ENCODE measurements at regions not wholly inside any gene's neighbourhood (a gene's known extent, or its start where the extent isn't known, plus 50 kb on each side); places are given as distances from the start of the nearest gene placed in this dataset.

DNA sequence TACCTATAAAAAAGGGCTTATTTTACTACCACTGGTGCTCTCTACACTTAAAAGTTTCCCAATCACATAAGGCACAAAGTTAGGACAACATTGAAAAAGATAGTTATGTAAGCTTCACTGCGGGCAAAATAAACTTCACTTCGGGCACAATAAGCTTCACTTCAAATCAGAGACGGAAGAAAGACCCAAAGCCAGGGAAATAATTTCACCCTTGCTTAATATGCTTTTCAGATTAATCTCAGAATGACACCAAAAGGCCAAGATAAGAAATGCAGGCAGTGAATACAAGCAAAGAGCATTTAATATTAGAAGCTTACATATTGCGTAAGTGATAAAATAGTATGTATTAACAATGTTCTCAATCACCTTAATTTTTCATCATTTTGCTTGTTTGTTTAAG, 444.2 kb downstream of the SETD4 start:
- TF ChIP-seq, protein P1, sequence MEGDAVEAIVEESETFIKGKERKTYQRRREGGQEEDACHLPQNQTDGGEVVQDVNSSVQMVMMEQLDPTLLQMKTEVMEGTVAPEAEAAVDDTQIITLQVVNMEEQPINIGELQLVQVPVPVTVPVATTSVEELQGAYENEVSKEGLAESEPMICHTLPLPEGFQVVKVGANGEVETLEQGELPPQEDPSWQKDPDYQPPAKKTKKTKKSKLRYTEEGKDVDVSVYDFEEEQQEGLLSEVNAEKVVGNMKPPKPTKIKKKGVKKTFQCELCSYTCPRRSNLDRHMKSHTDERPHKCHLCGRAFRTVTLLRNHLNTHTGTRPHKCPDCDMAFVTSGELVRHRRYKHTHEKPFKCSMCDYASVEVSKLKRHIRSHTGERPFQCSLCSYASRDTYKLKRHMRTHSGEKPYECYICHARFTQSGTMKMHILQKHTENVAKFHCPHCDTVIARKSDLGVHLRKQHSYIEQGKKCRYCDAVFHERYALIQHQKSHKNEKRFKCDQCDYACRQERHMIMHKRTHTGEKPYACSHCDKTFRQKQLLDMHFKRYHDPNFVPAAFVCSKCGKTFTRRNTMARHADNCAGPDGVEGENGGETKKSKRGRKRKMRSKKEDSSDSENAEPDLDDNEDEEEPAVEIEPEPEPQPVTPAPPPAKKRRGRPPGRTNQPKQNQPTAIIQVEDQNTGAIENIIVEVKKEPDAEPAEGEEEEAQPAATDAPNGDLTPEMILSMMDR (IDR thresholded peaks at IDR 0.05 in 4 of 5, conservative IDR thresholded peaks at IDR 0.05 in 1 of 5): peak in 2 of 5 experiments; percentile 18 to 34
- TF ChIP-seq POLR2A (IDR thresholded peaks at IDR 0.05): no peak
